ENCODE measurements at regions not wholly inside any gene's neighbourhood (a gene's known extent, or its start where the extent isn't known, plus 50 kb on each side); places are given as distances from the start of the nearest gene placed in this dataset.

GRCh38 chr13:97057176-97057575 is 62.9 kb upstream of the OXGR1 start:
- no peak for DNase-seq

- no peak for DNase-seq
Measured at GRCh38 chr13:97058391-97058790, 64.1 kb upstream of the OXGR1 start.

GRCh38 chr13:97058926-97059325 is 64.7 kb upstream of the OXGR1 start:
- DNase-seq = no peak

- no peak for DNase-seq
Measured at GRCh38 chr13:97067017-97067895, 73.0 kb upstream of the OXGR1 start.

DNA sequence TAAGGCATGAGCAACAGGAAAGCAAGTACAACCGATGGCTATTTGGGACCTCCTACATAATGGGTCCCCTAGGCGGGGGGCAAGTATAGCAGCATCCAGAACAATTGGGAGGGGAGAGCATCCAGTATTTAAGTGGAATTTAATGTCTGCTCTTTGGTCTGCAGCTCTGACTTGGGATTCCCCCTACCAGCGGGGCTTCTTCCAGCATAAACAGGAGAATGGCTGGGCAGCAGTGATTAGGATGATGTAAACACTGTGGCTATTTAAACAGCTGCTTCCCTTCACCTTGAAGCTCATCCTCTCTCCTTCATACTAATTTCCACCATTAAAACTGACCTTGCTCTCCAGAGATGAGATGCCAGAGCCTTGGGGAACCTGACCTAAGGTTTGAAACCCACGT is 73.9 kb upstream of the OXGR1 start:
- no peak for DNase-seq

GRCh38 chr13:97069050-97069815 is 75.0 kb upstream of the OXGR1 start:
- DNase-seq = no peak

DNA sequence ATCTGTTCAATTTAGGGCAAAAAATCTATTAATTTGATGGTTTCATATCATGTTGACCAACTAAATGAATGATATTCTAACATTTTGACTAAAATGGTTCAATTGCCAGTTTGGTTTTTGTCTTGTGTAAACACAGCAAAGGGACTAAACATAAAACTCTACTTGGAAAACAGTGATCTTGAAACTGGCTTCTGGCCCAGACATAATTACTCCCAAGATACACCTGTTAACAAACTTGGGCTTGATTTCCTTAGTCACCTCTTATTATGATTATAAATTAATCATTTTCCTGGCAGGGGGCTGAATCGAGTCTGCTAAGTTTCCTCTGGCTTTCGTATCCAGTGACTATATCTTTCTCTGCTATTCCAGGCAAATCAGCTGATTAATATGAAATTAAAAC is 78.0 kb upstream of the OXGR1 start:
- no peak for DNase-seq

- DNase-seq = no peak
Measured at GRCh38 chr13:97074618-97075017, 80.3 kb upstream of the OXGR1 start.

DNA sequence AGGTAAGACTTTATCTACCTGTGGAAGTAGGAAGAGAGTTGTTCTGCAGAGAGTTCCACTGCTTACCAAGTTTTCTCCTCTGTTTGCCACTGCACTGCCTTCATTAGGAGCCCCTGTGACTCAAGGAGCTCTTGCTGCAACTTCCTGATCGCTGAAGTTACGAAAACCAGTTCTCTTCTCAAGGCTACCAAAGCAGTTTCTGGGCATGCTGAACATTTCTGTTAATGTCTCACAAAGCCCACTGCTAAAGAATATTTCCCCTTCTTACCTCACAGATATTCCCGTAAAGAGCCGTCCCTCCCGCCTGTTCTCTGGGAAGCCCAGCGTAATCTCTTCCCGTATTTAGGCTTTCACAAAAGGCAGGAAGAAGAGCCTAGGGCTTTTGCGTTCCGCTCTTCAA is 82.6 kb upstream of the OXGR1 start:
- DNase-seq = peak in 3 of 51 donors; percentile 1 to 5 (median 3)

GRCh38 chr13:97077341-97077740 is 83.1 kb upstream of the OXGR1 start:
- no peak for DNase-seq

- DNase-seq = no peak
Measured at GRCh38 chr13:97079726-97080125, 85.5 kb upstream of the OXGR1 start.

- no peak for DNase-seq
Measured at GRCh38 chr13:97082461-97083207, 88.4 kb upstream of the OXGR1 start.

- no peak for DNase-seq
Measured at GRCh38 chr13:97091196-97091595, 96.9 kb upstream of the OXGR1 start.

GRCh38 chr13:97100821-97101220 is 106.5 kb upstream of the OXGR1 start:
- DNase-seq = no peak

DNA sequence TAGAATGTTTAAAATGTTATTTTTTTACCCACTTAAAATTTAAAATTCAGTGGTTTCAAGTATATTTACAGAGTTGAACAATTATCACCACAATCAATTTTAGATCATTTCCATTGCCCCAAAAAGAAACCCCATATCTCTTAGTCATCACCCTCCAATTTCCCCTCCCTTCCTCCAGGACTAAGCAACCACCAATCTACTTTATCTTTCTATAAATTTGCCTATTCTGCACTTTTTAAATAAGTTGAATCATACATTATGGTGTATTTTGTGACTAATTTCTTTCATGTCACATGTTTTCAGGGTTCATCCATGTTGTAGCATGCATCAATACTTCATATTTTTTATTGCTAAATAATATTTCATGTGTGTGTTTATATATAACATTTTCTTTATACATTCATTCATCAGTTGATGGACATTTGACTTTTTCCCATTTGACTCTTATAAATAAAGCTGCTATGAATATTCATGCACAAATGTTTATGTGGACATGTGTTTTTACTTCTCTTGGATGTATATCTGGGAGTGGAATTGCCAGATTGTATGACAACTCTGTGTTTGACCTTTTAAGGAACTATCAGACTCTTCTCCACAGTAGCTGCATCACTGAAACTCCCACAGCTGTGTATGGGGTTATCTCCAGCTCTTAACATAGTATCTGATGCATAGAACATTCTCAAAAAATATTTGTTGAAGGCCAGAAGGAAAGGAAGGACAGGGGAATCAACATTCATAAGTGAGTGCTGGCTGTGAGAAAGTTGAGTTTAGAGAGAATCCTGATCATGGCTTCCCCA is 107.8 kb upstream of the OXGR1 start:
- DNase-seq = no peak

DNA sequence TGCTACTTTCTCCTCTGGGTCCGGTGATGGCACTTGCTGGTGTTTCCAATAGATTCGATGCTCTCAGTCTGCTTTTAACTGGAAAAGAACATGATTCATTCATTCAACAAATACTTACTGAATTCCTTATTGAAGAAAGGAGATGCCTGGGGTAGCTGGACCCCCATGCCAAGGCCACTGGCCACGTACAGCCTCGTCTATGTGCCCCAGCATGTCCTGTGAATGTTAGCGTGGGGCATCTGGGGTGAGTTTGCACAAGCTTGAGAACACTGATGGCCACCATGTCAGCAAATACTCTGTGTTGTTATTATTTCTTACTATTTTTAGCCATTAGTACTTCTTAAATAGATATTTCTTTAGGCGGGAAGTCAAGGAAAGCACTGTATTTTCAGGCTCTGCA is 112.0 kb upstream of the OXGR1 start:
- no peak for DNase-seq

GRCh38 chr13:97107815-97108529 is 113.7 kb upstream of the OXGR1 start:
- no peak for DNase-seq

DNA sequence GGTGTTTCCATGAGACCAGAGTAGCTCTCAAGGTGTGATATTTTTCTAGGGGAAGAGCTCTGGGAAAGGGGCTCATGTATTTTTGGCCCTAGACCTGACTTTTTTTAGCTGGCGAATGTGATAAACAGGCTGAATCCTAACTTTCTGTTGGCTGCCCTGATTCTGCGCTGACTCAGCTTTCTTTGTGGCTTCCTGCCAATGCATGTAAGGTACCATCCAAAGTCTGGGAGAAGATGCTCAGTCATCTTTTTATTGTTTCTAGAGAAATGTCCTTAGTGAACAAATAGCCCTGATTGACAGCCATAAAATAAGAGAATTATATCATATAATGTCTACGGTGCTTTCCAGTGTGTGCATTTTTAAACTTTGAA is 113.6 kb upstream of the MBNL2 start:
- DNase-seq = no peak

- no peak for DNase-seq
Measured at GRCh38 chr13:97109256-97109655, 112.9 kb upstream of the MBNL2 start.

DNA sequence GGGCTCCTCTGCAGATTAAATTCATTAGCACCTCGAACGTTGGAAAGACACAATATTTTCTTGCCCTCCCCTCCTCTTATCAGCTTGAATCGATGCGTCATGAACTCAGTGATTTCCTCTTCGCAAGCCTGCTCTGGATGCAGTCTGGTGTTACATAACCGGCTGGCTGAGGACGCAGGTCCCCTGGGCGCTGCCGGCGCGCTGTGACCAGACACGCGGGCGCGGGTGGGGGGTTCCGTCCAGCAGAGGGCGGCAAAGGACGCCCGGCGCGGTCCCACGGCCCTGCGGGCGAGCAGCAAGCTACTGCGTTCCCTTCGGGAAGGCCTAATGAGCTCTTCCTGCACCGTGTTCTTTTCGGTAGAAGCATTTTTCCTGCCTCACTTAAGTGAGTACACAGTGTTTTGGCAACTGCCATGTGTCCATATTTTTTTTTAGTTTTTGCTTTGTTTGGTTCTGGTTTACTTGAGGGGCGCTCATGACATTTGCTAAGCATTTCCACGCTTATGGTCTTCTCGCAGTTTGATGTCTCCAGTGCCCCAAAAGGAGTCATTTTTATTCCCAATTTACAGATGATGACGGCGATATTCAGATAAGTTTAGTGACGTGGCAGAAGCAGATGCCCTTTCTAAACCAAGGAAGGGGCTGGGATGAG is 112.2 kb upstream of the MBNL2 start:
- DNase-seq = peak; percentile 37 to 93 (median 82)
